SK-N-SH (cell line): ENCODE measurements at regions not wholly inside any gene's neighbourhood (a gene's known extent, or its start where the extent isn't known, plus 50 kb on each side); places are given as distances from the start of the nearest gene placed in this dataset.

Experiments used
- CTCF ChIA-PET: fragments of 300-600, 350-600 bp; formaldehyde crosslinking; extraction: SDS; loops from one replicate; lab custom pipeline; 2021; lab: Yijun Ruan, JAX
- POLR2A ChIA-PET: fragments of 350-600 bp; sonication (Branson Sonifier 250); formaldehyde crosslinking; extraction: SDS; loops from one replicate; lab custom pipeline; 2020; ENCODE audit warnings: antibody characterized with exemption, inconsistent platforms; lab: Yijun Ruan, JAX
- DNase-seq: peaks from one replicate; pipeline ENCODE4 v3.0.0; 2012
- H2AFZ ChIP-seq: fragments of 200-600 bp; sonication (generic); 2 replicates; pipeline ENCODE4 v1.8.1; 2016; ENCODE audit warnings: antibody characterized with exemption, mild to moderate bottlenecking, low read depth
- H3F3A ChIP-seq: fragments of 200-600 bp; sonication (generic); replicated peaks from 2 replicates; pipeline ENCODE3; 2016; ENCODE audit warnings: antibody characterized with exemption, mild to moderate bottlenecking; ENCODE audit not compliant: insufficient read depth
- H3K27ac ChIP-seq, 2 experiments: fragments of 200-500 bp in 1 of 2; fragments of 200-600 bp in 1 of 2; sonication (Bioruptor generic) in 1 of 2; sonication (generic), shearing (Covaris generic) in 1 of 2; 2 replicates each; pipeline versions ENCODE4 v1.5.1 to v1.6.1; 2014 to 2016; ENCODE audit warnings: low read depth in 2 of 2, inconsistent platforms in 1 of 2, low read length in 1 of 2, mild to moderate bottlenecking in 1 of 2, mixed read lengths in 1 of 2
- H3K27me3 ChIP-seq: fragments of 200-600 bp; sonication (generic), shearing (Covaris generic); 2 replicates; pipeline ENCODE4 v1.6.1; 2016; ENCODE audit warnings: mixed run types; ENCODE audit not compliant: insufficient read depth
- H3K36me3 ChIP-seq, 2 experiments: fragments of 200-500 bp in 1 of 2; fragments of 200-600 bp in 1 of 2; sonication (Bioruptor generic) in 1 of 2; sonication (generic) in 1 of 2; replicated peaks in 1 of 2; 2 replicates each; pipeline versions ENCODE3 to v1.5.1; 2014 to 2016; ENCODE audit warnings: low read length in 1 of 2, mild to moderate bottlenecking in 1 of 2; ENCODE audit not compliant: insufficient read depth in 2 of 2, control insufficient read depth in 1 of 2
- H3K4me1 ChIP-seq, 2 experiments: fragments of 200-500 bp in 1 of 2; fragments of 200-600 bp in 1 of 2; sonication (Bioruptor generic) in 1 of 2; sonication (generic), shearing (Covaris generic) in 1 of 2; 2 replicates each; pipeline versions ENCODE4 v1.5.1 to v1.6.1; 2014 to 2016; ENCODE audit warnings: low read depth in 1 of 2, low read length in 1 of 2, mixed run types in 1 of 2; ENCODE audit not compliant: insufficient read depth in 2 of 2, control insufficient read depth in 1 of 2
- H3K4me2 ChIP-seq: fragments of 200-600 bp; sonication (generic), shearing (Covaris generic); 2 replicates; pipeline ENCODE4 v1.6.1; 2017; ENCODE audit warnings: mixed run types
- H3K4me3 ChIP-seq, 2 experiments: fragments of 200-500 bp in 1 of 2; fragments of 200-600 bp in 1 of 2; sonication (Bioruptor generic) in 1 of 2; sonication (generic), shearing (Covaris generic) in 1 of 2; 2 replicates each; pipeline versions ENCODE4 v1.5.1 to v1.8.1; 2014 to 2016; ENCODE audit warnings: low read depth in 2 of 2, inconsistent platforms in 1 of 2, low read length in 1 of 2, mild to moderate bottlenecking in 1 of 2, mixed read lengths in 1 of 2, moderate library complexity in 1 of 2
- H3K79me2 ChIP-seq: fragments of 200-600 bp; sonication (generic); 2 replicates; pipeline ENCODE4 v1.8.1; 2017; ENCODE audit warnings: mild to moderate bottlenecking; ENCODE audit not compliant: insufficient read depth
- H3K9ac ChIP-seq: fragments of 200-600 bp; sonication (generic); 2 replicates; pipeline ENCODE4 v1.6.1; 2017; ENCODE audit warnings: mixed run types
- H3K9me2 ChIP-seq: fragments of 200-600 bp; sonication (generic); 2 replicates; pipeline ENCODE4 v1.6.1; 2017; ENCODE audit warnings: mixed run types
- H3K9me3 ChIP-seq: fragments of 200-600 bp; sonication (generic); 2 replicates; pipeline ENCODE4 v1.6.1; 2017; ENCODE audit warnings: mixed run types, mild to moderate bottlenecking, moderate library complexity
- H4K20me1 ChIP-seq: fragments of 200-600 bp; sonication (generic); 2 replicates; pipeline ENCODE4 v1.6.1; 2017; ENCODE audit warnings: mild to moderate bottlenecking, mixed run types; ENCODE audit not compliant: insufficient read depth
- CHD2 ChIP-seq: fragments of 150-350 bp; IDR thresholded peaks from 2 replicates; pipeline ENCODE4 v1.6.1; 2018; ENCODE audit warnings: low read length; ENCODE audit not compliant: partially characterized antibody
- ELF1 ChIP-seq: IDR thresholded peaks from 2 replicates; pipeline ENCODE4 v1.4.0; 2012
- FOSL2 ChIP-seq: IDR thresholded peaks from 2 replicates; pipeline ENCODE4 v1.4.0; 2012; ENCODE audit warnings: low read depth, mild to moderate bottlenecking, moderate library complexity, borderline replicate concordance
- FOXJ3 ChIP-seq: sonication (generic); formaldehyde crosslinking; IDR thresholded peaks from 2 replicates; pipeline ENCODE4 v1.5.1; 2020; ENCODE audit warnings: mild to moderate bottlenecking, missing genetic modification reagents
- FOXM1 ChIP-seq: IDR thresholded peaks from 2 replicates; pipeline ENCODE4 v1.4.0; 2012; ENCODE audit warnings: low read depth, mild to moderate bottlenecking
- GATA2 ChIP-seq: sonication (generic); formaldehyde crosslinking; IDR thresholded peaks from 2 replicates; pipeline ENCODE4 v1.5.0; 2020; ENCODE audit warnings: mild to moderate bottlenecking, missing genetic modification reagents
- JUND ChIP-seq: IDR thresholded peaks from 2 replicates; pipeline ENCODE4 v1.4.0; 2012
- MAX ChIP-seq: IDR thresholded peaks from 2 replicates; pipeline ENCODE4 v1.4.0; 2012; ENCODE audit warnings: low read depth
- MEF2A ChIP-seq: IDR thresholded peaks from 2 replicates; pipeline ENCODE4 v1.4.0; 2012; ENCODE audit warnings: low read depth, borderline replicate concordance
- NRF1 ChIP-seq: IDR thresholded peaks from 2 replicates; pipeline ENCODE4 v1.6.1; 2012; ENCODE audit warnings: low read depth, mild to moderate bottlenecking, low read length
- POLR2AphosphoS5 ChIP-seq: IDR thresholded peaks from 2 replicates; pipeline ENCODE4 v1.6.1; 2012; ENCODE audit warnings: low read depth, low read length
- RAD21 ChIP-seq: IDR thresholded peaks from 2 replicates; pipeline ENCODE4 v1.6.1; 2012; ENCODE audit warnings: mild to moderate bottlenecking, low read length
- RXRA ChIP-seq: IDR thresholded peaks from 2 replicates; pipeline ENCODE4 v1.4.0; 2012; ENCODE audit warnings: low read depth, mild to moderate bottlenecking, borderline replicate concordance
- SIN3A ChIP-seq: IDR thresholded peaks from 2 replicates; pipeline ENCODE4 v1.6.1; 2012; ENCODE audit warnings: low read depth, mild to moderate bottlenecking, low read length, moderate library complexity, borderline replicate concordance
- SMC3 ChIP-seq: IDR thresholded peaks from 2 replicates; pipeline ENCODE4 v1.6.1; 2012; ENCODE audit warnings: low read depth, low read length, improper control_type of control experiment
- TAF1 ChIP-seq: IDR thresholded peaks from 2 replicates; pipeline ENCODE4 v1.6.1; 2012; ENCODE audit warnings: low read depth, mild to moderate bottlenecking, low read length, moderate library complexity, borderline replicate concordance
- TCF12 ChIP-seq: IDR thresholded peaks from 2 replicates; pipeline ENCODE4 v1.4.0; 2012
- USF1 ChIP-seq: IDR thresholded peaks from 2 replicates; pipeline ENCODE4 v1.4.0; 2012; ENCODE audit warnings: low read depth, borderline replicate concordance
- WGBS: methylation state at CpG from one replicate; pipeline ENCODE4 v1.1.6; 2017; ENCODE audit warnings: low lambda C conversion rate; 5-methylcytosine and 5-hydroxymethylcytosine counted together
- TF ChIP-seq, protein P1 (sequence below): fragments of 200-600 bp; sonication (generic); IDR thresholded peaks from 2 replicates; pipeline ENCODE4 v1.6.1; 2017; ENCODE audit warnings: antibody characterized with exemption, mild to moderate bottlenecking, moderate library complexity
- TF ChIP-seq, protein P2 (sequence below): fragments of 150-350 bp; IDR thresholded peaks from 2 replicates; pipeline ENCODE4 v1.6.1; 2016; ENCODE audit warnings: mild to moderate bottlenecking, low read depth, low read length

GRCh38 chr2:126802316-126802715 is 96.4 kb upstream of the TEX51 start:
- no peak overlapping the region for H2AFZ ChIP-seq
- H4K20me1 ChIP-seq: no peaks in the 10 kb centered on the region
- no peaks in the 10 kb centered on the region for H3K9me3 ChIP-seq
- no peaks in the 10 kb centered on the region for H3K36me3 ChIP-seq
- H3K9me2 ChIP-seq: no peaks in the 10 kb centered on the region
- CTCF ChIA-PET: interaction anchor here (0.7 to 2.8 kb wide), 2 partner anchors 25 to 170 kb away, joined by 4 to 14 read pairs; no protein-coding TSS in a partner anchor
- DNase-seq: no peak
- no peak overlapping the region for H3K27ac ChIP-seq
- H3K4me2 ChIP-seq: no peak overlapping the region
- TF ChIP-seq TAF1: no peak
- no peak for TF ChIP-seq GATA2
- TF ChIP-seq RAD21: no peak
- TF ChIP-seq USF1: no peak
- no peak for TF ChIP-seq SIN3A
- TF ChIP-seq MAX: no peak
- TF ChIP-seq RXRA: no peak
- TF ChIP-seq, protein P1, sequence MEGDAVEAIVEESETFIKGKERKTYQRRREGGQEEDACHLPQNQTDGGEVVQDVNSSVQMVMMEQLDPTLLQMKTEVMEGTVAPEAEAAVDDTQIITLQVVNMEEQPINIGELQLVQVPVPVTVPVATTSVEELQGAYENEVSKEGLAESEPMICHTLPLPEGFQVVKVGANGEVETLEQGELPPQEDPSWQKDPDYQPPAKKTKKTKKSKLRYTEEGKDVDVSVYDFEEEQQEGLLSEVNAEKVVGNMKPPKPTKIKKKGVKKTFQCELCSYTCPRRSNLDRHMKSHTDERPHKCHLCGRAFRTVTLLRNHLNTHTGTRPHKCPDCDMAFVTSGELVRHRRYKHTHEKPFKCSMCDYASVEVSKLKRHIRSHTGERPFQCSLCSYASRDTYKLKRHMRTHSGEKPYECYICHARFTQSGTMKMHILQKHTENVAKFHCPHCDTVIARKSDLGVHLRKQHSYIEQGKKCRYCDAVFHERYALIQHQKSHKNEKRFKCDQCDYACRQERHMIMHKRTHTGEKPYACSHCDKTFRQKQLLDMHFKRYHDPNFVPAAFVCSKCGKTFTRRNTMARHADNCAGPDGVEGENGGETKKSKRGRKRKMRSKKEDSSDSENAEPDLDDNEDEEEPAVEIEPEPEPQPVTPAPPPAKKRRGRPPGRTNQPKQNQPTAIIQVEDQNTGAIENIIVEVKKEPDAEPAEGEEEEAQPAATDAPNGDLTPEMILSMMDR: no peak
- no peak for TF ChIP-seq FOSL2
- TF ChIP-seq NRF1: no peak
- TF ChIP-seq CHD2: no peak
- no peak for TF ChIP-seq JUND
- TF ChIP-seq POLR2AphosphoS5: no peak
- TF ChIP-seq FOXJ3 (CRISPR knock-in tag): no peak
- no peak for TF ChIP-seq TCF12
- no peak for TF ChIP-seq FOXM1
- no peak for TF ChIP-seq ELF1
- TF ChIP-seq, protein P2, sequence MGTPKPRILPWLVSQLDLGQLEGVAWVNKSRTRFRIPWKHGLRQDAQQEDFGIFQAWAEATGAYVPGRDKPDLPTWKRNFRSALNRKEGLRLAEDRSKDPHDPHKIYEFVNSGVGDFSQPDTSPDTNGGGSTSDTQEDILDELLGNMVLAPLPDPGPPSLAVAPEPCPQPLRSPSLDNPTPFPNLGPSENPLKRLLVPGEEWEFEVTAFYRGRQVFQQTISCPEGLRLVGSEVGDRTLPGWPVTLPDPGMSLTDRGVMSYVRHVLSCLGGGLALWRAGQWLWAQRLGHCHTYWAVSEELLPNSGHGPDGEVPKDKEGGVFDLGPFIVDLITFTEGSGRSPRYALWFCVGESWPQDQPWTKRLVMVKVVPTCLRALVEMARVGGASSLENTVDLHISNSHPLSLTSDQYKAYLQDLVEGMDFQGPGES: no peak
- TF ChIP-seq SMC3: no peak
- TF ChIP-seq MEF2A: no peak
- no peak overlapping the region for H3K9ac ChIP-seq
- no peaks in the 10 kb centered on the region for H3K79me2 ChIP-seq
- no peak overlapping the region for H3K4me3 ChIP-seq
- 11% methylated on average over 6 of the region's 7 CpGs for WGBS
- H3K27me3 ChIP-seq: no peaks in the 10 kb centered on the region
- no peaks in the 10 kb centered on the region; a peak in 1 of 4 replicates for H3K4me1 ChIP-seq
- no peaks in the 10 kb centered on the region for H3F3A ChIP-seq
- POLR2A ChIA-PET: no interaction called here
